Panc1 (cell line): ENCODE measurements at regions not wholly inside any gene's neighbourhood (a gene's known extent, or its start where the extent isn't known, plus 50 kb on each side); places are given as distances from the start of the nearest gene placed in this dataset.

Source experiments
- POLR2AphosphoS5 ChIP-seq: IDR thresholded peaks from 2 replicates; pipeline ENCODE4 v1.6.1; 2012; ENCODE audit warnings: mild to moderate bottlenecking, low read depth, low read length, moderate library complexity
- TCF7L2 ChIP-seq: IDR thresholded peaks from 2 replicates; pipeline ENCODE4 v1.6.1; 2011; ENCODE audit warnings: mild to moderate bottlenecking, low read depth, low read length, inconsistent platforms
- TF ChIP-seq, protein P1 (sequence below): fragments of 450-650 bp; IDR thresholded peaks from 2 replicates; pipeline ENCODE4 v1.5.1; 2017; ENCODE audit warnings: mild to moderate bottlenecking
- TF ChIP-seq, protein P2 (sequence below), 2 experiments: IDR thresholded peaks; 2 replicates each; pipeline ENCODE4 v1.6.1; 2011 to 2012; ENCODE audit warnings: low read depth in 2 of 2, control low read depth in 1 of 2, low read length in 1 of 2, mild to moderate bottlenecking in 1 of 2, moderate library complexity in 1 of 2; ENCODE audit not compliant: insufficient read depth in 1 of 2

DNA sequence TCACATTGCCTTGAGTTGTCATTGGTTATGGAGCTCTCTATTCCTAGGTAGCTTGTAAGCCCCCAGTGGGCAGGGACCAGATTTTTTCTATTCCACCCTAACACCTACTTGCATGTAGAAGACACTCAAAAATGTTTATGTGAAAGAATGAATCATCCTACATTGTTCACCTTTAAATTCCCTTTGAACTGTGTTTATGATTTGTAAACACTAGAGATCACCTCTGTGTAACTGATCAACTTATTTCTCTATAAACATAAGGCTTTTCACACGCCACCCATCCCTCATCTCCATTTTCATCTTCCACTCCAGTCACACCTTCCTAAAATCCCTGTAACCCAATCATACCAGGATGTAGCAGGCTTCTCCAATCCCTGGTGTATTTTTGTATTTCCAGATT lies 142.6 kb upstream of the LEF1 start:
- TF ChIP-seq, protein P1, sequence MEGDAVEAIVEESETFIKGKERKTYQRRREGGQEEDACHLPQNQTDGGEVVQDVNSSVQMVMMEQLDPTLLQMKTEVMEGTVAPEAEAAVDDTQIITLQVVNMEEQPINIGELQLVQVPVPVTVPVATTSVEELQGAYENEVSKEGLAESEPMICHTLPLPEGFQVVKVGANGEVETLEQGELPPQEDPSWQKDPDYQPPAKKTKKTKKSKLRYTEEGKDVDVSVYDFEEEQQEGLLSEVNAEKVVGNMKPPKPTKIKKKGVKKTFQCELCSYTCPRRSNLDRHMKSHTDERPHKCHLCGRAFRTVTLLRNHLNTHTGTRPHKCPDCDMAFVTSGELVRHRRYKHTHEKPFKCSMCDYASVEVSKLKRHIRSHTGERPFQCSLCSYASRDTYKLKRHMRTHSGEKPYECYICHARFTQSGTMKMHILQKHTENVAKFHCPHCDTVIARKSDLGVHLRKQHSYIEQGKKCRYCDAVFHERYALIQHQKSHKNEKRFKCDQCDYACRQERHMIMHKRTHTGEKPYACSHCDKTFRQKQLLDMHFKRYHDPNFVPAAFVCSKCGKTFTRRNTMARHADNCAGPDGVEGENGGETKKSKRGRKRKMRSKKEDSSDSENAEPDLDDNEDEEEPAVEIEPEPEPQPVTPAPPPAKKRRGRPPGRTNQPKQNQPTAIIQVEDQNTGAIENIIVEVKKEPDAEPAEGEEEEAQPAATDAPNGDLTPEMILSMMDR = no peak
- TF ChIP-seq, protein P2, sequence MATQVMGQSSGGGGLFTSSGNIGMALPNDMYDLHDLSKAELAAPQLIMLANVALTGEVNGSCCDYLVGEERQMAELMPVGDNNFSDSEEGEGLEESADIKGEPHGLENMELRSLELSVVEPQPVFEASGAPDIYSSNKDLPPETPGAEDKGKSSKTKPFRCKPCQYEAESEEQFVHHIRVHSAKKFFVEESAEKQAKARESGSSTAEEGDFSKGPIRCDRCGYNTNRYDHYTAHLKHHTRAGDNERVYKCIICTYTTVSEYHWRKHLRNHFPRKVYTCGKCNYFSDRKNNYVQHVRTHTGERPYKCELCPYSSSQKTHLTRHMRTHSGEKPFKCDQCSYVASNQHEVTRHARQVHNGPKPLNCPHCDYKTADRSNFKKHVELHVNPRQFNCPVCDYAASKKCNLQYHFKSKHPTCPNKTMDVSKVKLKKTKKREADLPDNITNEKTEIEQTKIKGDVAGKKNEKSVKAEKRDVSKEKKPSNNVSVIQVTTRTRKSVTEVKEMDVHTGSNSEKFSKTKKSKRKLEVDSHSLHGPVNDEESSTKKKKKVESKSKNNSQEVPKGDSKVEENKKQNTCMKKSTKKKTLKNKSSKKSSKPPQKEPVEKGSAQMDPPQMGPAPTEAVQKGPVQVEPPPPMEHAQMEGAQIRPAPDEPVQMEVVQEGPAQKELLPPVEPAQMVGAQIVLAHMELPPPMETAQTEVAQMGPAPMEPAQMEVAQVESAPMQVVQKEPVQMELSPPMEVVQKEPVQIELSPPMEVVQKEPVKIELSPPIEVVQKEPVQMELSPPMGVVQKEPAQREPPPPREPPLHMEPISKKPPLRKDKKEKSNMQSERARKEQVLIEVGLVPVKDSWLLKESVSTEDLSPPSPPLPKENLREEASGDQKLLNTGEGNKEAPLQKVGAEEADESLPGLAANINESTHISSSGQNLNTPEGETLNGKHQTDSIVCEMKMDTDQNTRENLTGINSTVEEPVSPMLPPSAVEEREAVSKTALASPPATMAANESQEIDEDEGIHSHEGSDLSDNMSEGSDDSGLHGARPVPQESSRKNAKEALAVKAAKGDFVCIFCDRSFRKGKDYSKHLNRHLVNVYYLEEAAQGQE (IDR thresholded peaks at IDR 0.05; ENCODE audit: insufficient read depth in 1 of 2, low read depth in 2 of 2, low read length in 1 of 2) = no peak
- TF ChIP-seq POLR2AphosphoS5 (no peak), TCF7L2 (no peak)
